IMR-90 (cell line): ENCODE measurements at regions not wholly inside any gene's neighbourhood (a gene's known extent, or its start where the extent isn't known, plus 50 kb on each side); places are given as distances from the start of the nearest gene placed in this dataset.

Experiments used
- ATAC-seq: fragments of 200-7000 bp; cut with Tn5 transposase; 2 replicates; pipeline ENCODE4 v1.9.1; 2020; ENCODE audit warnings: low read depth, mild to moderate bottlenecking, moderate library complexity
- BruUV-seq: library from RNA; stranded (reverse); fragments of 400-500 nt; replicated peaks from 2 replicates; lab custom pipeline; 2021; lab: Mats Ljungman, UMichigan
- CTCF ChIA-PET: fragments of 300-600 bp; formaldehyde crosslinking; extraction: SDS; loops from one replicate; lab custom pipeline; 2021; ENCODE audit warnings: antibody characterized with exemption; lab: Yijun Ruan, JAX
- POLR2A ChIA-PET: fragments of 300-600 bp; sonication (Branson Sonifier 250); formaldehyde crosslinking; loops from one replicate; lab custom pipeline; 2022; ENCODE audit warnings: antibody characterized with exemption; ENCODE audit not compliant: unreplicated experiment; lab: Charles Lee
- DNase-seq: peaks from one replicate; pipeline ENCODE4 v3.0.0; 2013
- H2AFZ ChIP-seq: replicated peaks from 2 replicates; pipeline ENCODE3; 2013; ENCODE audit warnings: low read length, mild to moderate bottlenecking; ENCODE audit not compliant: poor library complexity
- H2AK5ac ChIP-seq: 2 replicates; pipeline ENCODE4 v1.6.1; 2013; ENCODE audit warnings: low read depth, low read length, inconsistent platforms
- H2AK9ac ChIP-seq: replicated peaks from 2 replicates; pipeline ENCODE3; 2013; ENCODE audit warnings: mild to moderate bottlenecking, low read depth, low read length, moderate library complexity; ENCODE audit not compliant: poor library complexity
- H2BK120ac ChIP-seq: 2 replicates; pipeline ENCODE4 v1.6.1; 2013; ENCODE audit warnings: low read depth, low read length, inconsistent platforms
- H2BK15ac ChIP-seq: 3 replicates; pipeline ENCODE4 v1.6.1; 2013; ENCODE audit warnings: low read depth, low read length, inconsistent platforms
- H2BK20ac ChIP-seq: 2 replicates; pipeline ENCODE4 v1.6.1; 2013; ENCODE audit warnings: low read depth, mild to moderate bottlenecking, inconsistent platforms, low read length, moderate library complexity
- H2BK5ac ChIP-seq: 2 replicates; pipeline ENCODE4 v1.6.1; 2013; ENCODE audit warnings: mild to moderate bottlenecking, low read depth, low read length, inconsistent platforms; ENCODE audit not compliant: poor library complexity, severe bottlenecking
- H3K14ac ChIP-seq: replicated peaks from 2 replicates; pipeline ENCODE4 v1.6.1; 2013; ENCODE audit warnings: low read depth, low read length, inconsistent platforms
- H3K18ac ChIP-seq: 2 replicates; pipeline ENCODE4 v1.6.1; 2013; ENCODE audit warnings: low read depth, low read length, control low read depth
- H3K23ac ChIP-seq: 2 replicates; pipeline ENCODE4 v1.6.1; 2013; ENCODE audit warnings: low read depth, low read length, inconsistent platforms
- H3K27ac ChIP-seq: 2 replicates; pipeline ENCODE4 v1.5.1; 2013; ENCODE audit warnings: mild to moderate bottlenecking, control low read depth, low read length; ENCODE audit not compliant: insufficient read depth
- H3K27me3 ChIP-seq: 2 replicates; pipeline ENCODE4 v1.6.1; 2013; ENCODE audit warnings: low read length; ENCODE audit not compliant: control insufficient read depth, insufficient read depth
- H3K36me3 ChIP-seq: 2 replicates; pipeline ENCODE4 v1.6.1; 2013; ENCODE audit warnings: low read length, mixed read lengths; ENCODE audit not compliant: control insufficient read depth, insufficient read depth
- H3K4ac ChIP-seq: 2 replicates; pipeline ENCODE4 v1.6.1; 2013; ENCODE audit warnings: low read depth, low read length, inconsistent platforms
- H3K4me1 ChIP-seq: 2 replicates; pipeline ENCODE4 v1.6.1; 2013; ENCODE audit warnings: low read length, mixed read lengths; ENCODE audit not compliant: control insufficient read depth, insufficient read depth
- H3K4me2 ChIP-seq: 2 replicates; pipeline ENCODE4 v1.6.1; 2013; ENCODE audit warnings: low read depth, mild to moderate bottlenecking, control low read depth, low read length, moderate library complexity
- H3K4me3 ChIP-seq: 2 replicates; pipeline ENCODE4 v1.5.1; 2013; ENCODE audit warnings: low read depth, mild to moderate bottlenecking, control low read depth, low read length, moderate library complexity; ENCODE audit not compliant: insufficient read depth
- H3K56ac ChIP-seq: 2 replicates; pipeline ENCODE4 v1.6.1; 2013; ENCODE audit warnings: low read length, inconsistent platforms; ENCODE audit not compliant: insufficient read depth; ENCODE audit errors: extremely low read depth
- H3K79me1 ChIP-seq, 2 experiments: 2 replicates each; pipeline ENCODE4 v1.6.1; 2013; ENCODE audit warnings: low read length in 2 of 2, inconsistent platforms in 1 of 2, low read depth in 1 of 2
- H3K9ac ChIP-seq: 2 replicates; pipeline ENCODE4 v1.6.1; 2013; ENCODE audit warnings: low read depth, low read length, control low read depth
- H3K9me1 ChIP-seq: 2 replicates; pipeline ENCODE4 v1.6.1; 2013; ENCODE audit warnings: low read length, inconsistent platforms; ENCODE audit not compliant: insufficient read depth
- H3K9me3 ChIP-seq: 2 replicates; pipeline ENCODE4 v1.6.1; 2013; ENCODE audit warnings: low read length; ENCODE audit not compliant: control insufficient read depth, insufficient read depth
- H4K20me1 ChIP-seq: 2 replicates; pipeline ENCODE4 v1.6.1; 2013; ENCODE audit warnings: low read length, inconsistent platforms; ENCODE audit not compliant: insufficient read depth
- H4K5ac ChIP-seq: 2 replicates; pipeline ENCODE4 v1.6.1; 2013; ENCODE audit warnings: mild to moderate bottlenecking, low read depth, low read length, control low read depth
- H4K8ac ChIP-seq, 2 experiments: 2 replicates each; pipeline ENCODE4 v1.6.1; 2013; ENCODE audit warnings: low read depth in 2 of 2, low read length in 2 of 2, control low read depth in 1 of 2, inconsistent platforms in 1 of 2
- H4K91ac ChIP-seq: 2 replicates; pipeline ENCODE4 v1.6.1; 2013; ENCODE audit warnings: low read depth, low read length, inconsistent platforms; ENCODE audit not compliant: insufficient read depth
- ELK1 ChIP-seq: fragments of 150-350 bp; IDR thresholded peaks from 2 replicates; pipeline ENCODE4 v1.6.1; 2016; ENCODE audit warnings: low read depth, mild to moderate bottlenecking, low read length, moderate library complexity, borderline replicate concordance
- MAFK ChIP-seq: IDR thresholded peaks from 2 replicates; pipeline ENCODE4 v1.6.1; 2012; ENCODE audit warnings: low read depth, low read length, improper control_type of control experiment
- NFE2L2 ChIP-seq: fragments of 150-350 bp; IDR thresholded peaks from 2 replicates; pipeline ENCODE4 v1.6.1; 2016; ENCODE audit warnings: low read depth, mild to moderate bottlenecking, low read length
- POLR2A ChIP-seq: IDR thresholded peaks from 2 replicates; pipeline ENCODE4 v1.6.1; 2012; ENCODE audit warnings: mild to moderate bottlenecking, low read depth, low read length
- RAD21 ChIP-seq: IDR thresholded peaks from 2 replicates; pipeline ENCODE4 v1.6.1; 2012; ENCODE audit warnings: low read length, improper control_type of control experiment
- RFX5 ChIP-seq: IDR thresholded peaks from 2 replicates; pipeline ENCODE4 v1.8.0; 2012; ENCODE audit warnings: low read depth, mild to moderate bottlenecking, low read length, moderate library complexity
- WGBS, 2 experiments: methylation state at CpG; one replicate each; pipeline versions ENCODE4 v1.1.5 to v1.1.7; 2013; ENCODE audit warnings: missing lambda C conversion rate in 2 of 2; ENCODE audit not compliant: insufficient read length in 1 of 2; ENCODE audit errors: extremely low coverage in 2 of 2; 5-methylcytosine and 5-hydroxymethylcytosine counted together
- dilution Hi-C: fragments of 300-500 bp; cut with HindIII; formaldehyde crosslinking; loops from one replicate; pipeline ENCODE4 v1.14.3; 2018; ENCODE audit warnings: low sequenced_read_pairs; ENCODE audit not compliant: unreplicated experiment
- in situ Hi-C: fragments of 300-500 bp; cut with MboI; formaldehyde crosslinking; loops from 3 replicates; pipeline ENCODE4 v1.14.3; 2019; ENCODE audit warnings: low sequenced_read_pairs, inconsistent platforms, mixed read lengths
- intact Hi-C: fragments of 100-400 bp; cut with micrococcal nuclease; formaldehyde crosslinking; loops from 2 replicates; pipeline ENCODE4 v1.10.0; 2022

- ATAC-seq (no peak), DNase-seq (no peak)
- Histone ChIP-seq H3K56ac (no peak overlapping the region), H3K79me1 (no peaks in the 10 kb centered on the region), H2BK20ac (no peak overlapping the region), H3K9me1 (no peaks in the 10 kb centered on the region), H3K23ac (no peak overlapping the region), H3K14ac (no peak overlapping the region), H4K20me1 (no peaks in the 10 kb centered on the region), H3K9me3 (no peaks in the 10 kb centered on the region), H3K4me1 (no peaks in the 10 kb centered on the region), H3K27me3 (peaks cover 3% of the 10 kb centered on the region; the same call in 1 of the 2 replicates), H3K4me3 (no peak overlapping the region), H3K36me3 (no peaks in the 10 kb centered on the region), H4K91ac (no peak overlapping the region), H2BK120ac (no peak overlapping the region), H4K5ac (no peak overlapping the region), H2BK5ac (peak overlapping the region; percentile 15), H3K4me2 (no peak overlapping the region), H2AK9ac (no peak overlapping the region), H3K9ac (no peak overlapping the region), H2AFZ (no peak overlapping the region), H4K8ac (no peak overlapping the region), H2AK5ac (no peak overlapping the region), H3K18ac (no peak overlapping the region), H2BK15ac (no peak overlapping the region), H3K27ac (no peak overlapping the region), H3K4ac (no peak overlapping the region)
- intact Hi-C loops (no loop called here), in situ Hi-C loops (no loop called here), dilution Hi-C loops (no loop called here)
- BruUV-seq = no TSS peak
- POLR2A ChIA-PET = no interaction called here
- TF ChIP-seq ELK1 = no peak
- TF ChIP-seq NFE2L2 = no peak
- no peak for TF ChIP-seq RFX5
- TF ChIP-seq RAD21 = no peak
- TF ChIP-seq MAFK = no peak
- no peak for TF ChIP-seq POLR2A
- CTCF ChIA-PET = no interaction called here
- WGBS, 2 experiments = 74 to 100% methylated on average over 2 to 5 of the region's 5 CpGs
Measured at GRCh38 chr4:8683462-8683861, 90.9 kb downstream of the CPZ start.
